Activated CD4-positive, alpha-beta T cell treated with anti-CD3 and anti-CD28 coated beads for 1 hour (primary cell): ENCODE measurements at regions not wholly inside any gene's neighbourhood (a gene's known extent, or its start where the extent isn't known, plus 50 kb on each side); places are given as distances from the start of the nearest gene placed in this dataset.

Experiments used
- DNase-seq: peaks from one replicate; pipeline ENCODE4 v3.0.0-alpha.2; 2020

- no peak for DNase-seq
These were observed 664.4 kb downstream of the NYAP2 start for GRCh38 chr2:226063704-226064440.

- no peak for DNase-seq
These were observed 660.6 kb downstream of the NYAP2 start for GRCh38 chr2:226059961-226060627.

GRCh38 chr2:226057914-226058313 is 658.4 kb downstream of the NYAP2 start:
- no peak for DNase-seq

- no peak for DNase-seq
These were observed 657.9 kb downstream of the NYAP2 start for GRCh38 chr2:226057365-226057764.

GRCh38 chr2:226052772-226053416 is 653.4 kb downstream of the NYAP2 start:
- no peak for DNase-seq

GRCh38 chr2:226050822-226051221 is 651.3 kb downstream of the NYAP2 start:
- no peak for DNase-seq

GRCh38 chr2:226048611-226049010 is 649.1 kb downstream of the NYAP2 start:
- DNase-seq, result no peak

GRCh38 chr2:226045080-226045479 is 645.6 kb downstream of the NYAP2 start:
- no peak for DNase-seq

- no peak for DNase-seq
These were observed 640.9 kb downstream of the NYAP2 start for GRCh38 chr2:226040344-226040900.

GRCh38 chr2:226037526-226037925 is 638.0 kb downstream of the NYAP2 start:
- DNase-seq, result no peak

GRCh38 chr2:226031647-226032501 is 632.4 kb downstream of the NYAP2 start:
- no peak for DNase-seq

GRCh38 chr2:226030788-226031646 is 631.5 kb downstream of the NYAP2 start:
- DNase-seq, result no peak

GRCh38 chr2:226030369-226030768 is 630.9 kb downstream of the NYAP2 start:
- DNase-seq, result no peak

GRCh38 chr2:226023946-226024345 is 624.4 kb downstream of the NYAP2 start:
- DNase-seq, result no peak

- DNase-seq, result no peak
These were observed 623.9 kb downstream of the NYAP2 start for GRCh38 chr2:226023383-226023782.

- no peak for DNase-seq
These were observed 621.4 kb downstream of the NYAP2 start for GRCh38 chr2:226020956-226021355.

GRCh38 chr2:226020176-226020575 is 620.7 kb downstream of the NYAP2 start:
- DNase-seq, result no peak

GRCh38 chr2:226018641-226019040 is 619.1 kb downstream of the NYAP2 start:
- no peak for DNase-seq

- DNase-seq, result no peak
These were observed 618.0 kb downstream of the NYAP2 start for GRCh38 chr2:226017537-226017936.

GRCh38 chr2:226017107-226017506 is 617.6 kb downstream of the NYAP2 start:
- DNase-seq, result no peak

GRCh38 chr2:226011716-226012450 is 612.4 kb downstream of the NYAP2 start:
- no peak for DNase-seq
